RWPE2 (cell line): ENCODE measurements at regions not wholly inside any gene's neighbourhood (a gene's known extent, or its start where the extent isn't known, plus 50 kb on each side); places are given as distances from the start of the nearest gene placed in this dataset.

Experiments used
- ATAC-seq: fragments of 200-7000 bp; cut with Tn5 transposase; 3 replicates; pipeline ENCODE4 v1.9.1; 2021; ENCODE audit warnings: low read depth
- DNase-seq: peaks from one replicate; pipeline ENCODE4 v3.0.0-alpha.2; 2020; ENCODE audit warnings: low spot score
- H3K27ac ChIP-seq: fragments of 450-650 bp; 2 replicates; pipeline ENCODE4 v1.5.1; 2017; ENCODE audit warnings: mild to moderate bottlenecking; ENCODE audit not compliant: poor library complexity, severe bottlenecking
- H3K27me3 ChIP-seq: fragments of 250-450 bp; sonication (Bioruptor Pico); 2 replicates; pipeline ENCODE4 v1.5.1; 2021; ENCODE audit warnings: mild to moderate bottlenecking, moderate library complexity; ENCODE audit not compliant: insufficient read depth, poor library complexity, severe bottlenecking
- H3K36me3 ChIP-seq: fragments of 250-450 bp; sonication (Bioruptor Pico); 2 replicates; pipeline ENCODE4 v1.5.1; 2020; ENCODE audit warnings: low read depth, mild to moderate bottlenecking, moderate library complexity
- H3K4me1 ChIP-seq: fragments of 250-450 bp; sonication (Bioruptor Pico); 2 replicates; pipeline ENCODE4 v1.5.1; 2021; ENCODE audit warnings: mild to moderate bottlenecking, moderate library complexity; ENCODE audit not compliant: insufficient read depth, poor library complexity, severe bottlenecking
- H3K4me3 ChIP-seq: fragments of 250-450 bp; sonication (Bioruptor Pico); 2 replicates; pipeline ENCODE4 v1.5.1; 2021; ENCODE audit warnings: mild to moderate bottlenecking, moderate library complexity; ENCODE audit not compliant: severe bottlenecking
- H3K9me3 ChIP-seq: fragments of 250-450 bp; sonication (Bioruptor Pico); 2 replicates; pipeline ENCODE4 v1.5.1; 2021; ENCODE audit warnings: mild to moderate bottlenecking, moderate library complexity; ENCODE audit not compliant: severe bottlenecking
- CTCF ChIP-seq: fragments of 450-650 bp; IDR thresholded peaks from one replicate; pipeline ENCODE4 v1.5.1; 2017; ENCODE audit warnings: mild to moderate bottlenecking, moderate library complexity; ENCODE audit not compliant: poor library complexity, severe bottlenecking

- no peaks in the 10 kb centered on the region for H3K27me3 ChIP-seq
- no peak for TF ChIP-seq CTCF
- ATAC-seq (no peak), DNase-seq (no peak)
- no peak overlapping the region for H3K4me3 ChIP-seq
- H3K4me1 ChIP-seq, result no peaks in the 10 kb centered on the region
- no peaks in the 10 kb centered on the region for H3K36me3 ChIP-seq
- H3K9me3 ChIP-seq, result no peaks in the 10 kb centered on the region
- no peak overlapping the region for H3K27ac ChIP-seq
These were observed 124.7 kb upstream of the LIFR start for GRCh38 chr5:38681029-38681706.

- no peak for DNase-seq
These were observed 125.5 kb upstream of the LIFR start for GRCh38 chr5:38681966-38682365.

GRCh38 chr5:38686658-38687057 lies 130.2 kb upstream of the LIFR start:
- Histone ChIP-seq H3K27ac (no peak overlapping the region), H3K27me3 (no peaks in the 10 kb centered on the region), H3K36me3 (no peaks in the 10 kb centered on the region), H3K4me1 (no peaks in the 10 kb centered on the region), H3K9me3 (no peaks in the 10 kb centered on the region), H3K4me3 (no peak overlapping the region)
- TF ChIP-seq CTCF, result no peak
- DNase-seq (no peak), ATAC-seq (no peak)

More at GRCh38 chr5:38681966-38682365, 125.5 kb upstream of the LIFR start:
- H3K27ac ChIP-seq, result no peak overlapping the region
- H3K36me3 ChIP-seq, result no peaks in the 10 kb centered on the region
- TF ChIP-seq CTCF, result no peak
- H3K4me3 ChIP-seq, result no peak overlapping the region
- no peaks in the 10 kb centered on the region for H3K27me3 ChIP-seq
- no peaks in the 10 kb centered on the region for H3K4me1 ChIP-seq
- H3K9me3 ChIP-seq, result no peaks in the 10 kb centered on the region
- no peak for ATAC-seq

GRCh38 chr5:38692346-38692745 lies 135.9 kb upstream of the LIFR start:
- Histone ChIP-seq H3K4me3 (no peak overlapping the region), H3K36me3 (no peaks in the 10 kb centered on the region)

More at GRCh38 chr5:38692346-38692745, 135.9 kb upstream of the LIFR start:
- TF ChIP-seq CTCF, result no peak
- Histone ChIP-seq H3K27ac (no peak overlapping the region), H3K9me3 (no peaks in the 10 kb centered on the region), H3K27me3 (no peaks in the 10 kb centered on the region), H3K4me1 (no peaks in the 10 kb centered on the region)
- ATAC-seq (no peak), DNase-seq (no peak)
